GM12892 (cell line): ENCODE measurements at regions not wholly inside any gene's neighbourhood (a gene's known extent, or its start where the extent isn't known, plus 50 kb on each side); places are given as distances from the start of the nearest gene placed in this dataset.

Experiments
- POLR2A ChIP-seq: IDR thresholded peaks from 2 replicates; pipeline ENCODE4 v1.6.1; 2011; ENCODE audit warnings: low read depth, low read length, control low read depth
- POLR2AphosphoS5 ChIP-seq: IDR thresholded peaks from 2 replicates; pipeline ENCODE4 v1.6.1; 2011; ENCODE audit warnings: low read depth, low read length, control low read depth

GRCh38 chr7:24378871-24379616, 95.1 kb downstream of the NPY start:
- TF ChIP-seq POLR2AphosphoS5: no peak
- TF ChIP-seq POLR2A: no peak
